GM12864 (cell line): ENCODE measurements at regions not wholly inside any gene's neighbourhood (a gene's known extent, or its start where the extent isn't known, plus 50 kb on each side); places are given as distances from the start of the nearest gene placed in this dataset.

ENCODE experiments used
- DNase-seq: peaks from one replicate; pipeline ENCODE4 v3.0.0-alpha.2; 2011; ENCODE audit warnings: low read depth
- H3K4me3 ChIP-seq: 2 replicates; pipeline ENCODE4 v1.5.1; 2011; ENCODE audit warnings: mild to moderate bottlenecking, low read depth, low read length, control low read depth
- CTCF ChIP-seq: IDR thresholded peaks from 2 replicates; pipeline ENCODE4 v1.5.1; 2011; ENCODE audit warnings: low read depth, mild to moderate bottlenecking, moderate library complexity, low read length, control low read depth, inconsistent platforms; ENCODE audit errors: missing control alignments

- no peak for DNase-seq
- H3K4me3 ChIP-seq, result no peak overlapping the region
- TF ChIP-seq CTCF, result no peak
These were observed 456.7 kb downstream of the LMO4 start for GRCh38 chr1:87785386-87785785.

DNA sequence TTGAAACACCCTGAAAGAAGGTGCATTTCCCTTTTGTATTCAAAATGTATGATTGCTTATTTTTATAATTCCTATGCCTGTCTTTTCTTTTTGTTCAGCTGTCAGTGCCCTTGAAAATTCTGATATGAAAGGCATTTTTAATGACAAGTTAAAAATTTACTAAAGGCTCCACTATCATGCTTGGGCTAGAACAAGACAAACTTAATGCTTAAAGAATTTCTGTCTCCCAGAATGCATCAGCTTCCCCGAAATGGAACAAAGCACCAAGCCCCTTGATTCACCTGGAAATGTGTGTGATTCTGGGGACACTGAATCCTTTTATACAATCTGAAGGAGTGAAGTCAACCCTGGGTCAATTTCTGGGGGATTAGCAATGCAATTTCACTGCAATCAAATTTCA is 457.5 kb downstream of the LMO4 start:
- no peak for DNase-seq
- no peak for TF ChIP-seq CTCF

DNA sequence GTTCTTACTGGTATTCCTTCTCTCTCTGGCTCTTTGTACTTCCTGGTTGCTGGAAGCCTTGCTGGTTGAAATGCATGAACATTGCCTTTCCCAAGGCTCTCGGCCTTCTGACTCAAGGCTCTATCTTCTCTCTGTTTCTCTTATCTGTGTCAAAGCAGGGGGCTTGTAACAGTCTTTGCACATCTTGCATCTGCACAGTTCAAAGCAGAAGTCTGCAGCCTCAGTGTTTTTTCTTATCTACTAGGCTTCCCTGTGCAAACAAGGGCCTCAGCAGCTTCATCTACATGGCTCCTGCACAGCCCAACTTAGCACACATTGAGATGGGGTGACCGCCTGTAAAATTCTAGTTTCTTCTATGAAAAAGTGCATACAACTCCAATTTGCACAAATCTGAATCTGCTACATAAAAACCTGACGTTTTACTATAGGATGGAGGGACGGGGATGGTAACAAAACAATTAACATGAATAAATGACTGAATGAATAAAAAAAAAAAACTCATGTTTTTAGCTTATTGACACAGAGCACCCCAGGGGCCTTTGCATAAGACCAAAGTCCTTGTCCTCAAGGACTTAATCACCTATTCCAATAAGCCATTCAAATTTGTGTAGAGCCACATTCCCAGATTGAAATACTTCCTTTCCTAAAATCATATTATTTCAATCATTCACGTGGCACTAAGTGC is 458.3 kb downstream of the LMO4 start:
- no peak for TF ChIP-seq CTCF
- H3K4me3 ChIP-seq, result no peak overlapping the region
- no peak for DNase-seq

More for the DNA sequence above, 457.5 kb downstream of the LMO4 start:
- H3K4me3 ChIP-seq, result no peak overlapping the region

- no peak overlapping the region for H3K4me3 ChIP-seq
- no peak for DNase-seq
- TF ChIP-seq CTCF, result no peak
These were observed 458.9 kb downstream of the LMO4 start for GRCh38 chr1:87787551-87787950.

DNA sequence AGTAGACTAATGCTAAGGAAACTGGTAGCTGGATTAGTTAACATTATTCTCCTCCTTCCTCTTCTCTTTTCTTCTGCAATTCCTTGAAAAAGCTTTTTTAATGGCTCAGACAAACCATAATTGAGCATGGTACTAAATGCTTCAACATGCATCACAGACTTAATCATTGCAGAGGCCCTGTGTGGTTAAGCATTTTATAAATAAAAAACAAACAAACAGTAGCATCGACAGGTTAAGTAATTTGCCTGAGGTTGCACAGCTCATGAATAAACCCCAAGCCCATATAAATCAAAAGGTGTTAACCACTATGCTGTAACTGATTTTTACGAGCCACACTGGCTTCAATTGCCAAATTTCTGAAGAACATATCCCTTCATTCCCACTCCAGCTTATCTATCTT is 462.1 kb downstream of the LMO4 start:
- DNase-seq, result no peak
- H3K4me3 ChIP-seq, result no peak overlapping the region
- TF ChIP-seq CTCF, result no peak

DNA sequence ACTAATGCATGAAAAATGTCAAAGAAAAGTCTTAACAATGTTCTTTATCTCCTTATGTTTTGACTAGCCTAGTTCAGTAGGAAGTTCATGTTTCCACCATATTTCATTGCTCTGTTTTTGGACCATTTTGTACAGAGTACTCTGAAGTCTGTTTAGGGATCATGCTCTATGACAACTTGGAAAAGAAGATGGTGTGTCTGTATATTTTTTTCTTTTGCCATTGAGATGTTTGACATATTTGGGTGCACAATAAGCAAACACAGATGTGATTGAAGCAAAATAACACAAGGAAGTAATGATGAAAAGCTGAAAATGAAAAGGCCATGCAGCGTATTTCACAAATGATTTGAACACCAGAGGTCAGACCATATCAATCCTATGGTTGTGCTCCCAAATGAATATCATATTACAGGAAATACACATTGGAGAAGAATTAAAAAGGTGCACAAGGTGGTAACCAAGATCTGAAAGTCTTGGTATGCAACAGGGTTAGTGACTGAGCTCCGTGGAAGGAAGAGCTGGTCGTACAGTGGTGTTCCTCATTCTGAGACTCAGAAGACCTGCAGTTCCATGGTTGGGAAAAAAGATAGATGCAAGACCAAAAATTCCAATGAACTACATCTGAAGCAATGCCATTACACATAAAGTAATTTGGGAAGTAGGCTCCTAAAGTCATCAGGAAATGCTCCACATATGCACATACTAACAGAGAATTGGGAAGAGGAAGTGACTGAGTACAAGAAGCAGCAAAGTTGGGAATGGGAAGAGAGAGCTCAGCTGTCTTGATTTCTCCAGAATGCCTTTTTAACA is 463.5 kb downstream of the LMO4 start:
- TF ChIP-seq CTCF, result no peak
- DNase-seq, result no peak

More for the DNA sequence above, 463.5 kb downstream of the LMO4 start:
- no peak overlapping the region for H3K4me3 ChIP-seq
